ENCODE measurements at regions not wholly inside any gene's neighbourhood (a gene's known extent, or its start where the extent isn't known, plus 50 kb on each side); places are given as distances from the start of the nearest gene placed in this dataset.

GRCh38 chr2:188046437-188046836 lies 245.2 kb upstream of the GULP1 start:
- WGBS, result 83% methylated on average over 3 of the region's 3 CpGs
- Histone ChIP-seq H3K36me3 (ENCODE audit: control insufficient read depth in 4 of 4, insufficient read depth in 3 of 4, low read depth in 1 of 4, low read length in 3 of 4) (no peaks in the 10 kb centered on the region), H3K27me3 (ENCODE audit: control insufficient read depth in 4 of 4, insufficient read depth in 4 of 4, low read length in 3 of 4) (no peaks in the 10 kb centered on the region), H3K4me3 (ENCODE audit: low read depth in 1 of 3, low read length in 3 of 3) (no peak overlapping the region), H3K4me1 (ENCODE audit: control insufficient read depth in 4 of 4, insufficient read depth in 4 of 4, low read length in 3 of 4) (no peaks in the 10 kb centered on the region), H3K9me3 (ENCODE audit: control insufficient read depth in 4 of 4, low read length in 3 of 4) (no peaks in the 10 kb centered on the region), H3K27ac (ENCODE audit: low read depth in 1 of 2, low read length in 2 of 2) (no peak overlapping the region), H3K9ac (ENCODE audit: low read depth in 1 of 2, low read length in 2 of 2) (no peak overlapping the region)
- DNase-seq (ENCODE audit: low spot score), result no peak
- TF ChIP-seq JUND (IDR thresholded peaks at IDR 0.05) (no peak), FOXA1 (IDR thresholded peaks at IDR 0.05) (no peak), REST (IDR thresholded peaks at IDR 0.05) (no peak), ATF3 (IDR thresholded peaks at IDR 0.05) (no peak), YY1 (IDR thresholded peaks at IDR 0.05) (no peak), NR2F2 (IDR thresholded peaks at IDR 0.05) (no peak), RAD21 (IDR thresholded peaks at IDR 0.05) (no peak), FOXA2 (IDR thresholded peaks at IDR 0.05) (no peak), MAX (IDR thresholded peaks at IDR 0.05) (no peak)

- Histone ChIP-seq H3K36me3 (ENCODE audit: control insufficient read depth in 4 of 4, insufficient read depth in 3 of 4, low read depth in 1 of 4, low read length in 3 of 4) (no peaks in the 10 kb centered on the region), H3K9ac (ENCODE audit: low read depth in 1 of 2, low read length in 2 of 2) (no peak overlapping the region), H3K27ac (ENCODE audit: low read depth in 1 of 2, low read length in 2 of 2) (no peak overlapping the region), H3K4me1 (ENCODE audit: control insufficient read depth in 4 of 4, insufficient read depth in 4 of 4, low read length in 3 of 4) (no peaks in the 10 kb centered on the region), H3K27me3 (ENCODE audit: control insufficient read depth in 4 of 4, insufficient read depth in 4 of 4, low read length in 3 of 4) (no peaks in the 10 kb centered on the region), H3K4me3 (ENCODE audit: low read depth in 1 of 3, low read length in 3 of 3) (no peak overlapping the region), H3K9me3 (ENCODE audit: control insufficient read depth in 4 of 4, low read length in 3 of 4) (no peaks in the 10 kb centered on the region)
- 66% methylated on average over 2 of the region's 2 CpGs for WGBS
- no peak for TF ChIP-seq JUND (IDR thresholded peaks at IDR 0.05)
- TF ChIP-seq HNF4G (IDR thresholded peaks at IDR 0.05), result no peak
- no peak for TF ChIP-seq NR2F2 (IDR thresholded peaks at IDR 0.05)
- no peak for TF ChIP-seq MAX (IDR thresholded peaks at IDR 0.05)
- TF ChIP-seq FOXA2 (IDR thresholded peaks at IDR 0.05), result no peak
- no peak for TF ChIP-seq REST (IDR thresholded peaks at IDR 0.05)
- no peak for TF ChIP-seq RAD21 (IDR thresholded peaks at IDR 0.05)
- no peak for TF ChIP-seq TAF1 (conservative IDR thresholded peaks at IDR 0.05)
- TF ChIP-seq CTCF (IDR thresholded peaks at IDR 0.05; ENCODE audit: low read depth, low read length, missing input control), result no peak
- TF ChIP-seq ATF3 (IDR thresholded peaks at IDR 0.05), result no peak
- no peak for TF ChIP-seq RXRA (IDR thresholded peaks at IDR 0.05)
- TF ChIP-seq YY1 (IDR thresholded peaks at IDR 0.05), result no peak
- no peak for TF ChIP-seq GABPA (IDR thresholded peaks at IDR 0.05 in 1 of 2, conservative IDR thresholded peaks at IDR 0.05 in 1 of 2)
- no peak for TF ChIP-seq FOXA1 (IDR thresholded peaks at IDR 0.05)
- TF ChIP-seq ZBTB33 (IDR thresholded peaks at IDR 0.05), result no peak
- no peak for TF ChIP-seq SP1 (IDR thresholded peaks at IDR 0.05)
- DNase-seq (ENCODE audit: low spot score), result no peak
Measured at GRCh38 chr2:188047735-188048134, 243.9 kb upstream of the GULP1 start.

Measured in liver (tissue), 8 donors.